GM18499 (cell line): ENCODE measurements at regions not wholly inside any gene's neighbourhood (a gene's known extent, or its start where the extent isn't known, plus 50 kb on each side); places are given as distances from the start of the nearest gene placed in this dataset.

Experiments used
- ATAC-seq: cut with Tn5 transposase; IDR thresholded peaks from one replicate; pipeline ENCODE4 v1.9.1; 2021; ENCODE audit warnings: moderate number of reproducible peaks; ENCODE audit not compliant: insufficient read depth, unreplicated experiment

- ATAC-seq, result no peak
Measured at GRCh38 chr13:34421347-34421719, 520.7 kb upstream of the NBEA start.

GRCh38 chr13:34421858-34422475 is 520.1 kb upstream of the NBEA start:
- no peak for ATAC-seq

GRCh38 chr13:34422956-34423355 is 519.1 kb upstream of the NBEA start:
- ATAC-seq, result no peak

- ATAC-seq, result no peak
Measured at GRCh38 chr13:34425327-34425949, 516.6 kb upstream of the NBEA start.

- ATAC-seq, result no peak
Measured at GRCh38 chr13:34428911-34429310, 513.2 kb upstream of the NBEA start.

- ATAC-seq, result no peak
Measured at GRCh38 chr13:34430294-34430693, 511.8 kb upstream of the NBEA start.

GRCh38 chr13:34431827-34432581 is 510.1 kb upstream of the NBEA start:
- no peak for ATAC-seq

- ATAC-seq, result no peak
Measured at GRCh38 chr13:34435338-34435737, 506.7 kb upstream of the NBEA start.

- no peak for ATAC-seq
Measured at GRCh38 chr13:34437873-34438272, 504.2 kb upstream of the NBEA start.

GRCh38 chr13:34452831-34453230 is 489.2 kb upstream of the NBEA start:
- no peak for ATAC-seq

GRCh38 chr13:34458756-34459715 is 483.0 kb upstream of the NBEA start:
- ATAC-seq, result no peak

- ATAC-seq, result no peak
Measured at GRCh38 chr13:34459856-34460255, 482.2 kb upstream of the NBEA start.

- no peak for ATAC-seq
Measured at GRCh38 chr13:34462843-34463242, 479.2 kb upstream of the NBEA start.

- ATAC-seq, result no peak
Measured at GRCh38 chr13:34464011-34464410, 478.1 kb upstream of the NBEA start.

GRCh38 chr13:34465423-34465922 is 476.6 kb upstream of the NBEA start:
- ATAC-seq, result no peak

- no peak for ATAC-seq
Measured at GRCh38 chr13:34466301-34466700, 475.8 kb upstream of the NBEA start.

GRCh38 chr13:34467450-34468083 is 474.5 kb upstream of the NBEA start:
- ATAC-seq, result no peak

GRCh38 chr13:34469196-34469986 is 472.7 kb upstream of the NBEA start:
- no peak for ATAC-seq

GRCh38 chr13:34474187-34474868 is 467.7 kb upstream of the NBEA start:
- ATAC-seq, result no peak
